Epithelial cell of esophagus (primary cell): ENCODE measurements at regions not wholly inside any gene's neighbourhood (a gene's known extent, or its start where the extent isn't known, plus 50 kb on each side); places are given as distances from the start of the nearest gene placed in this dataset.

Source experiments
- DNase-seq: peaks from one replicate; pipeline ENCODE4 v3.0.0; 2010; ENCODE audit warnings: low read depth
- H3K4me3 ChIP-seq: 2 replicates; pipeline ENCODE4 v1.5.1; 2011; ENCODE audit warnings: mild to moderate bottlenecking, low read length, control low read depth
- TF ChIP-seq, protein P1 (sequence below): IDR thresholded peaks from 2 replicates; pipeline ENCODE4 v1.5.1; 2011; ENCODE audit warnings: low read depth, mild to moderate bottlenecking, low read length, control low read depth, inconsistent platforms; ENCODE audit not compliant: insufficient read depth; ENCODE audit errors: missing control alignments

DNA sequence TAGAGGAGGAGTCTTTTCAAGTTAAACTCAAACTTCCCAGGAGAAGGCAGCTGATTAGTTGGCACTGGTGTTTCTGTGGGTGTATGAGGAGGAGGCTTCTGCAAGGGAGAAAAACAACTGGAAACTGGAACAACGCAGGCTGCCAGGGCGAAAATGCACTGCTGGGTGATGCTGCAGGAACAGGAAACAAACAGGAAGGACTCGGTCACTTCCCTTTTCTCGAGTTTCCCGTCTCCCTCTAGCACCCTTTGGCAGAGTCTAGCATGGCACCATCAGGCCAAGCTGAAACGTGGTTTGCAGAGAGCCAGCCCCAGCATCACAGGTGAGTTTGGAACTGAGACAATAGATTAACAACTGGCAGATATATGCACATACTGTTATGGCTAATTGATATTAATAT is 77.5 kb upstream of the CAST start:
- no peak for DNase-seq
- TF ChIP-seq, protein P1, sequence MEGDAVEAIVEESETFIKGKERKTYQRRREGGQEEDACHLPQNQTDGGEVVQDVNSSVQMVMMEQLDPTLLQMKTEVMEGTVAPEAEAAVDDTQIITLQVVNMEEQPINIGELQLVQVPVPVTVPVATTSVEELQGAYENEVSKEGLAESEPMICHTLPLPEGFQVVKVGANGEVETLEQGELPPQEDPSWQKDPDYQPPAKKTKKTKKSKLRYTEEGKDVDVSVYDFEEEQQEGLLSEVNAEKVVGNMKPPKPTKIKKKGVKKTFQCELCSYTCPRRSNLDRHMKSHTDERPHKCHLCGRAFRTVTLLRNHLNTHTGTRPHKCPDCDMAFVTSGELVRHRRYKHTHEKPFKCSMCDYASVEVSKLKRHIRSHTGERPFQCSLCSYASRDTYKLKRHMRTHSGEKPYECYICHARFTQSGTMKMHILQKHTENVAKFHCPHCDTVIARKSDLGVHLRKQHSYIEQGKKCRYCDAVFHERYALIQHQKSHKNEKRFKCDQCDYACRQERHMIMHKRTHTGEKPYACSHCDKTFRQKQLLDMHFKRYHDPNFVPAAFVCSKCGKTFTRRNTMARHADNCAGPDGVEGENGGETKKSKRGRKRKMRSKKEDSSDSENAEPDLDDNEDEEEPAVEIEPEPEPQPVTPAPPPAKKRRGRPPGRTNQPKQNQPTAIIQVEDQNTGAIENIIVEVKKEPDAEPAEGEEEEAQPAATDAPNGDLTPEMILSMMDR: no peak
- H3K4me3 ChIP-seq: no peak overlapping the region

DNA sequence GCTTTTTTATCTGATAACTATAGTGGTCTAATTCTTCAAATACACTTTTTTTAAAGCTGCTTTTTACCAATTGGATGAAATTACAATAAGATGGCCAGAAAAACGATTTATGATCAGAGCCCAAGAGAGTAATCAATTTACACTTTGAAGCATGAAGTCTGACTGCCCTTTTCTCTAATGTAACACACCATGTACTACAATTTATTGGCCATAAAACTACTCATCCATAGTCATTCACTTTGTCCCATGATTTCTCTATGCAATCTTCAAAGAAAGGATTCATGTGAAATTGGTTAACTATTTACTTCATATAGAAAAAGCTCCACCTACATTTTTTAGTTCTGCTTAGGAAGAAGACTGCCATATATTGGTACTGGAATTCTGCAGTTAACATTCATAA is 73.6 kb upstream of the CAST start:
- TF ChIP-seq, protein P1: no peak
- H3K4me3 ChIP-seq: no peak overlapping the region
- no peak for DNase-seq

DNA sequence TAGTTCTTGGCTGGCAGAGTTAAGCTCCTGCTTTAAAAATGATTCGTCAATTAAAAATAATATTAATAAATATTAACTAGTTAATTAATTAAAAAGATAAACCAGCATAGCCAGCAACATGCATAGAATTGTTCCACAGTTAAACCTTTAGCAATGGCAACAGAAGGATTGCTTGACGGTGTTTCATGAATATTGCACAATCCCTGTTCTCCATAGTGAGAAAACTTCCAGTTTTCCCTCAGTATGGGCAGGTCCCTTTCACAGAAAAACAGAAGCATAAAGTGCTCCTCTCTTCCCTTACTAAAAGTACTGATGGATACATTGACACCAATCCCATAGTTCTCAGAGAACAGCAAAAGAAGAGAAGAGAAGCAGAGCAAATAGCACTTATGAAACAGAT is 71.4 kb upstream of the CAST start:
- no peak for DNase-seq
- TF ChIP-seq, protein P1: no peak
- no peak overlapping the region for H3K4me3 ChIP-seq

DNA sequence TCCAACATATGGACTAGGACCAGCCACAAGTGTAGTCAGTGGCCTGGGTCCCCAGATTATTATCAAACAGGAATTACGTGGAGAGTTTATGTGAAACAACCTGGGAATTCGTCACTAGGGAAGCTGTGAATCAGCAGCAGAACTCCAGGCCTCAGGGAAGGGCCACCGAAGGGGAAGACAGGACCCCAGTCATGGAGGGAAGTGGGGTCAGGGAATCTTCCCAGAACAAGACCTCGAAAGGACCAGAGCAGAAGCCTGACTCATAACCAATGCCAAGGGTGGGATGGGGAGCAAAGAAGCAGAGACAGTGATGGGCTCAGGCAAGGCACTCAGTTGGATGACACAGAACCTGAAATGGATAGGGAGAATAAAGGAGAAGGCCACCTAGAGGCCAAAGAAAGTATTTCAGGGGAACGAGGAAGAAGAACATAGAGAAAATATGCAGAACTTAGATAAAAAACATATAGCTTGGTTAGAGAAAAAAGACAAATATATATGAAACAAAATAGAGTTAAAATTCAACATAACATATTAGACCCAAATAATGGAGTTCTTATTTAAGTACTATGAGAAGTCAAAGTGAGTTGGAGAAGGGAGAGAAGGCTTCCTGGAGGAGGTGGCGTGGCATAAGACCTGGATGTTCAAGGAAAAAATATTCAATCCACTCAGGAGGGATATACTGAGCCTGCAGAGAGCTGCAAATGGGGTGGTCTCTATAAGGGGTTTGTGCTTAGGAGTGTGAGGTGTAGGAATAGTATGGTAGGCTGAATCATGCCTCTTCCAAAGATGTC is 66.7 kb upstream of the CAST start:
- H3K4me3 ChIP-seq: no peak overlapping the region
- TF ChIP-seq, protein P1: peak; percentile 41
- peak; percentile 37 for DNase-seq

DNA sequence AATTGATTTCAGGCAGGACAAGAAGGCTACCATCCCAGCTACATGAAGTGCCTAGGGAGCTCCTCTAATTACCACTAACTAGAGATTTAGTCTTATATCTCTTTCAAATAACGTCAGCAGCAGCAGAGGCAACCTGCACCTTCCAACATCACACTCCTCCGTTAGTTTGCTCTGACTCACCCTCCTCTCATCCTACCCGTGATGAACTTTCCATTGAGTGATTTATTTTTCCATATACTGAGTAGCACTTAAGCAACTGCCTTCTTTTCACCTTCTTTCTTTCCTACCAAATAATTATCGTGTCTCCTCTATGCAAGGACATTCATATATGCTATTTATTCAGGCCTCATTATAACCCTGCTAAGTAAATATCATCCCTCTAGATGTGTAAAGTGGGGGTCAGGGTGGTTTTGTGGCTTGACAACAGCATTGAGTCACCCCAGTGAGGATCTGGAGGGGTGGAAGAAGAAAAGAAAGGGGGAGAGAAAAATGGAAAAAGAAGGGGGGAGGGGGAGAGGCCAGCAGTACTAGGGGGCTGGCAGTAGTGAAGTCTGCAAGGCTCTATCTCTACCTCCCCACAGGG is 64.6 kb upstream of the CAST start:
- peak; percentile 43 for DNase-seq
- TF ChIP-seq, protein P1: no peak
- no peak overlapping the region for H3K4me3 ChIP-seq

DNA sequence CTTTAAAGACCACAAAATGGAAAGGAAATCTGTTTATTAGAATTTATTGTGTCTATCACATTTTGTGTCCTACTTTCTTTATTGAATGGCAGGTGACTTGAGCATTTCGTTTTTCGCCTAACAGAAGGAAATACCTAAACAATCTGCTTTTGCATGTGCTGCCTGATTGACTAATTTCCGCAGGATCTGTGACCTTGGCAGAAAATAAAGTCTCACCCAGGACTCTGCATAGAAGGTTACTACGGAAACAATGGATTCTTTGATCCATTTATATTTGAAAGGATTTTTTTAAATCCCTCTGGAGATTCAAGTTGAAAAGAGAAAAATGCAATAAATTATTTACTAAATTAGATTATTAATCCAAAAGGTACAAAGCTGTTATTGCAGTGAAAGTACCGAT is 61.0 kb upstream of the CAST start:
- TF ChIP-seq, protein P1: no peak
- no peak for DNase-seq
- no peak overlapping the region for H3K4me3 ChIP-seq
